DOHH2 (cell line): ENCODE measurements at regions not wholly inside any gene's neighbourhood (a gene's known extent, or its start where the extent isn't known, plus 50 kb on each side); places are given as distances from the start of the nearest gene placed in this dataset.

ENCODE experiments used
- CTCF ChIP-seq: fragments of 200-600 bp; sonication (generic); IDR thresholded peaks from one replicate; pipeline ENCODE4 v1.5.1; 2014; ENCODE audit warnings: antibody characterized with exemption, mild to moderate bottlenecking, low read depth, low read length; ENCODE audit not compliant: poor library complexity, severe bottlenecking
- EZH2phosphoT487 ChIP-seq: fragments of 200-600 bp; sonication (generic); IDR thresholded peaks from 2 replicates; pipeline ENCODE4 v1.6.1; 2017; ENCODE audit warnings: borderline replicate concordance, mild to moderate bottlenecking, antibody characterized with exemption, low read length, moderate library complexity, mixed read lengths

GRCh38 chr1:47593013-47593568, 155.2 kb downstream of the FOXD2 start:
- no peak for TF ChIP-seq CTCF
- no peak for TF ChIP-seq EZH2phosphoT487
